Astrocyte (in vitro differentiated cells and primary cell): ENCODE measurements at regions not wholly inside any gene's neighbourhood (a gene's known extent, or its start where the extent isn't known, plus 50 kb on each side); places are given as distances from the start of the nearest gene placed in this dataset.
"Not testable (repeated sequence)": the region's sequence is repeated elsewhere in the genome, so short reads cannot be mapped to it uniquely, and the experiment has no call there.

Experiments used
- DNase-seq: peaks from one replicate; pipeline ENCODE4 v3.0.0-alpha.2; 2010; ENCODE audit warnings: low read depth
- FAIRE-seq: peaks from 2 replicates; lab custom pipeline; 2011; peaks lifted over from hg19 to GRCh38; lab: Jason Lieb, UNC
- H2AFZ ChIP-seq: 2 replicates; pipeline ENCODE4 v1.6.0; 2012; ENCODE audit warnings: low read depth, low read length, inconsistent platforms
- H3K27ac ChIP-seq: 2 replicates; pipeline ENCODE4 v1.5.1; 2011; ENCODE audit warnings: low read depth, low read length, inconsistent platforms
- H3K27me3 ChIP-seq: 2 replicates; pipeline ENCODE4 v1.6.0; 2011; ENCODE audit warnings: low read length, inconsistent platforms; ENCODE audit not compliant: insufficient read depth
- H3K36me3 ChIP-seq: 2 replicates; pipeline ENCODE4 v1.5.1; 2011; ENCODE audit warnings: low read length, inconsistent platforms; ENCODE audit not compliant: insufficient read depth
- H3K4me1 ChIP-seq: 2 replicates; pipeline ENCODE4 v1.5.1; 2011; ENCODE audit warnings: low read length, inconsistent platforms; ENCODE audit not compliant: insufficient read depth
- H3K4me2 ChIP-seq: 2 replicates; pipeline ENCODE4 v1.6.0; 2012; ENCODE audit warnings: low read length, inconsistent platforms
- H3K4me3 ChIP-seq: 2 replicates; pipeline ENCODE4 v1.5.1; 2011; ENCODE audit warnings: low read depth, mild to moderate bottlenecking, low read length, inconsistent platforms; ENCODE audit not compliant: insufficient read depth
- H3K79me2 ChIP-seq: 2 replicates; pipeline ENCODE4 v1.6.0; 2012; ENCODE audit warnings: mild to moderate bottlenecking, low read length, inconsistent platforms; ENCODE audit not compliant: insufficient read depth
- H3K9ac ChIP-seq: 2 replicates; pipeline ENCODE4 v1.6.0; 2012; ENCODE audit warnings: mild to moderate bottlenecking, low read length, inconsistent platforms
- H3K9me3 ChIP-seq: 2 replicates; pipeline ENCODE4 v1.5.1; 2012; ENCODE audit warnings: low read depth, mild to moderate bottlenecking, low read length, inconsistent platforms; ENCODE audit not compliant: insufficient read depth
- H4K20me1 ChIP-seq: 2 replicates; pipeline ENCODE4 v1.6.0; 2012; ENCODE audit warnings: low read length, inconsistent platforms; ENCODE audit not compliant: insufficient read depth
- H3K27ac Mint-ChIP-seq: one replicate; pipeline ENCODE4 v1.8.0; 2021; ENCODE audit warnings: mild to moderate bottlenecking, mixed read lengths; ENCODE audit not compliant: unreplicated experiment
- H3K27me3 Mint-ChIP-seq: one replicate; pipeline ENCODE4 v1.8.0; 2021; ENCODE audit warnings: low read depth, mixed read lengths; ENCODE audit not compliant: unreplicated experiment
- H3K36me3 Mint-ChIP-seq: one replicate; pipeline ENCODE4 v1.8.0; 2021; ENCODE audit warnings: low read depth, mixed read lengths; ENCODE audit not compliant: unreplicated experiment
- H3K4me1 Mint-ChIP-seq: one replicate; pipeline ENCODE4 v1.8.0; 2021; ENCODE audit warnings: low read depth, mixed read lengths; ENCODE audit not compliant: unreplicated experiment
- H3K4me3 Mint-ChIP-seq: one replicate; pipeline ENCODE4 v1.8.0; 2021; ENCODE audit warnings: mild to moderate bottlenecking, moderate library complexity, mixed read lengths; ENCODE audit not compliant: unreplicated experiment
- H3K9me3 Mint-ChIP-seq: one replicate; pipeline ENCODE4 v1.8.0; 2021; ENCODE audit warnings: mild to moderate bottlenecking, mixed read lengths; ENCODE audit not compliant: unreplicated experiment
- EZH2 ChIP-seq: IDR thresholded peaks from 2 replicates; pipeline ENCODE4 v1.6.1; 2012; ENCODE audit warnings: mild to moderate bottlenecking, low read length, inconsistent platforms; ENCODE audit not compliant: insufficient read depth
- TF ChIP-seq, protein P1 (sequence below): IDR thresholded peaks from 2 replicates; pipeline ENCODE4 v1.5.1; 2011; ENCODE audit warnings: low read depth, mild to moderate bottlenecking, inconsistent platforms, low read length, moderate library complexity; ENCODE audit not compliant: insufficient read depth

DNA sequence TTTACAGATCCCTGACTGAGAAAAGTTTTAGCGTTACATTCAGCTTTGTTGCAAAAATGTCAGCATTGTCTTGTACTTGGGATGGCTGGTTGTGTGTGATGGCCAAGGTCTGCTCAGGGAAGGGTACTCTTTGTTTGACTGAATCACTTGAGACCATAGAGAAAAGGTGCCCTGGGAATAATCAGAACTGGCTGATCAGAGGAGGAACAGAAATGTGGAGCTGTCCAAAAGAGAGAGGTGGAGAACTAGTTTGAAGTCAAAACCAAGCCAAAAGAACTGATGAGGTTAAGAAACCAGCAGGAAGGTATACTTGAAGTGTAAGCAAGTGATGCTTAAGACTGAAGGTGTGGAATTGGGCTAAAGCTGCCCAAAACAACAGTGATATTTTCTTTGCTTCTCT is 107.6 kb upstream of the LYPLAL1 start:
- H3K27ac ChIP-seq = peak overlapping the region; percentile 28
- no peak overlapping the region for H2AFZ ChIP-seq
- Mint-ChIP-seq H3K27me3 (no peaks in the 10 kb centered on the region), H3K4me1 (peaks cover 8% of the 10 kb centered on the region), H3K4me3 (no peak overlapping the region), H3K27ac (no peak overlapping the region), H3K36me3 (no peaks in the 10 kb centered on the region), H3K9me3 (peaks cover 4% of the 10 kb centered on the region)
- H3K36me3 ChIP-seq = no peaks in the 10 kb centered on the region
- no peaks in the 10 kb centered on the region for H3K9me3 ChIP-seq
- no peak for FAIRE-seq
- no peaks in the 10 kb centered on the region for H3K27me3 ChIP-seq
- no peak overlapping the region for H3K4me2 ChIP-seq
- no peak overlapping the region for H3K9ac ChIP-seq
- H3K4me3 ChIP-seq = no peak overlapping the region
- no peak for DNase-seq
- H3K4me1 ChIP-seq = peaks cover 6% of the 10 kb centered on the region
- no peaks in the 10 kb centered on the region for H4K20me1 ChIP-seq
- TF ChIP-seq, protein P1, sequence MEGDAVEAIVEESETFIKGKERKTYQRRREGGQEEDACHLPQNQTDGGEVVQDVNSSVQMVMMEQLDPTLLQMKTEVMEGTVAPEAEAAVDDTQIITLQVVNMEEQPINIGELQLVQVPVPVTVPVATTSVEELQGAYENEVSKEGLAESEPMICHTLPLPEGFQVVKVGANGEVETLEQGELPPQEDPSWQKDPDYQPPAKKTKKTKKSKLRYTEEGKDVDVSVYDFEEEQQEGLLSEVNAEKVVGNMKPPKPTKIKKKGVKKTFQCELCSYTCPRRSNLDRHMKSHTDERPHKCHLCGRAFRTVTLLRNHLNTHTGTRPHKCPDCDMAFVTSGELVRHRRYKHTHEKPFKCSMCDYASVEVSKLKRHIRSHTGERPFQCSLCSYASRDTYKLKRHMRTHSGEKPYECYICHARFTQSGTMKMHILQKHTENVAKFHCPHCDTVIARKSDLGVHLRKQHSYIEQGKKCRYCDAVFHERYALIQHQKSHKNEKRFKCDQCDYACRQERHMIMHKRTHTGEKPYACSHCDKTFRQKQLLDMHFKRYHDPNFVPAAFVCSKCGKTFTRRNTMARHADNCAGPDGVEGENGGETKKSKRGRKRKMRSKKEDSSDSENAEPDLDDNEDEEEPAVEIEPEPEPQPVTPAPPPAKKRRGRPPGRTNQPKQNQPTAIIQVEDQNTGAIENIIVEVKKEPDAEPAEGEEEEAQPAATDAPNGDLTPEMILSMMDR = no peak
- TF ChIP-seq EZH2 = no peak
- H3K79me2 ChIP-seq = no peaks in the 10 kb centered on the region

DNA sequence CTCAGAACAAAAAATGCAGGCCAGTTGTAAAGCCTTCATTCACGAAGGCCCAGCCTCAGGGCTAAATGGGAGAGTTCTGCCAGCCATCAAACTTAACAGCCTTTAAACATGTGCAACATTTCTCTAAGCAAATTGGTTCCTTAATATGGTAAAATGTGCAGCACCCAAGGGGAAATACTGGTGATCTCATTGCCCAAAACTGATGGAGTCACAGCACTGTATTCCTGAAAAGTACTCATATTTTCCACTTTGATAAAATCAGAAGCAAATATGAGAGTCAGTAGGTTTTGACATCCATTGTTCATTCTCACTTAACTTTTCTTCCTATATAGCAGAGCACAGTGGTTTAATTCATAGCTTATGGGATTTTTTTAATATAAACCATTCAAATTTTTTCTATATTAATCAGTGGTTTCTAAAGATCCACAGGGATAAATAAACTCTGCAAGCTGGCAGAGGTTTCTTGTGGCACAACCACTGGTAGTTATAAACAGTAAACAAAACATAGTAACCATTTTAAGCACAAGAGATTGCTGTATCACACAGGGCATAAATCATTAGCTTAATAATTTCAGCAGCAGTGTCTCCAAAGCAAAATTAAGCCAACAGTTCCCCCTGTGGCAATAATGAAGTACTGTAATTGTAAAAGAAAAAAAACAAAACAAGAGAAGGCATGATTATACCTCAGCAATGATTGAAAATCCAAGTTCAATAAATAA is 106.9 kb upstream of the LYPLAL1 start:
- Mint-ChIP-seq H3K9me3 (peaks cover 5% of the 10 kb centered on the region), H3K27ac (peak overlapping the region; percentile 73), H3K27me3 (no peaks in the 10 kb centered on the region), H3K4me1 (peaks cover 8% of the 10 kb centered on the region), H3K36me3 (no peaks in the 10 kb centered on the region), H3K4me3 (no peak overlapping the region)
- Histone ChIP-seq H3K79me2 (no peaks in the 10 kb centered on the region), H3K27ac (peak overlapping the region; percentile 28), H3K4me2 (no peak overlapping the region), H3K27me3 (no peaks in the 10 kb centered on the region), H3K4me1 (peaks cover 6% of the 10 kb centered on the region), H3K4me3 (no peak overlapping the region), H2AFZ (no peak overlapping the region), H4K20me1 (no peaks in the 10 kb centered on the region), H3K9ac (no peak overlapping the region), H3K9me3 (no peaks in the 10 kb centered on the region), H3K36me3 (no peaks in the 10 kb centered on the region)
- DNase-seq (peak; percentile 60), FAIRE-seq (no peak)
- TF ChIP-seq EZH2 = no peak
- TF ChIP-seq, protein P1 = peak; percentile 61

DNA sequence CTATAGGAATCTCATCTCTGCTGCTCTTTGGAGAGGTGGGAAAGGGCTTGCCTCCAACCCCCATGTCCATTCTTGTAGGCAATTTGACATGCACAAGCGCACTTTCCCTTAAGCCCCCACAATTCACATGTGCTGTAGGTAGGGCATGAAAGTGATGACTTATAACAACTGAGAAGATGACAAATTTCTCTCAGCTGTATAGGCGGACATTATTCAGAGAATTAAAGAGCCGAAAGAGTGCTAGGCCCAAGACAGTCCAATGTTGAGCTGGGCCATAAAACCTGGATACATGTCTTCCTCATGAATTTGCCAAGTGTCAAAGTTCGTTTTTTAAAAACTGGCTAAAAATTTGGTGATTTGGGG is 106.3 kb upstream of the LYPLAL1 start:
- Histone ChIP-seq H3K4me1 (peaks cover 6% of the 10 kb centered on the region), H3K79me2 (no peaks in the 10 kb centered on the region), H3K27ac (no peak overlapping the region), H2AFZ (no peak overlapping the region), H3K27me3 (no peaks in the 10 kb centered on the region), H4K20me1 (no peaks in the 10 kb centered on the region), H3K36me3 (no peaks in the 10 kb centered on the region), H3K4me2 (no peak overlapping the region), H3K9ac (no peak overlapping the region), H3K4me3 (no peak overlapping the region), H3K9me3 (no peaks in the 10 kb centered on the region)
- Mint-ChIP-seq H3K9me3 (peaks cover 10% of the 10 kb centered on the region), H3K4me1 (peaks cover 8% of the 10 kb centered on the region), H3K36me3 (no peaks in the 10 kb centered on the region), H3K27ac (no peak overlapping the region), H3K4me3 (no peak overlapping the region), H3K27me3 (no peaks in the 10 kb centered on the region)
- FAIRE-seq (no peak), DNase-seq (no peak)
- TF ChIP-seq, protein P1 = no peak
- TF ChIP-seq EZH2 = no peak

DNA sequence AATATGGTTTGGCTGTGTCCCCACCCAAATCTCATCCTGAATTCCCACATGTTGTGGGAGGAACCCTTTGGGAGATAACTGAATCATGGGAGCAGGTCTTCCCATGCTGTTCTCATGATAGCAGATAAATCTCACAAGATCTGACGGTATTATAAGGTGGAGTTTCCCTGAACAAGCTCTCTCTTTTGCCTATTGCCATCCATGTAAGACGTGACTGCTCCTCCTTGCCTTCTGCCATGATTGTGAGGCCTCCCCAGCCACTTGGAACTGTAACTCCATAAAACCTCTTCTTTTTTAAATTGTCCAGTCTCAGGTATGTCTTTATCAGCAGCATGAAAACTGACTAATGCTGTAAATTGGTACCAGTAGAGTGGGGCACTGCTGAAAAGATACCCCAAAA is 103.3 kb upstream of the LYPLAL1 start:
- FAIRE-seq, H4K20me1 ChIP-seq, H3K4me3 ChIP-seq, H3K27me3 Mint-ChIP-seq, DNase-seq, H2AFZ ChIP-seq, H3K9ac ChIP-seq, H3K27me3 ChIP-seq, H3K79me2 ChIP-seq, H3K4me1 ChIP-seq, H3K4me2 ChIP-seq, H3K36me3 Mint-ChIP-seq, H3K9me3 ChIP-seq, H3K36me3 ChIP-seq, H3K4me3 Mint-ChIP-seq, H3K27ac ChIP-seq, H3K27ac Mint-ChIP-seq: not testable (repeated sequence)
- Mint-ChIP-seq H3K4me1 (peaks cover 11% of the 10 kb centered on the region), H3K9me3 (peaks cover 12% of the 10 kb centered on the region)
